ENCODE measurements at regions not wholly inside any gene's neighbourhood (a gene's known extent, or its start where the extent isn't known, plus 50 kb on each side); places are given as distances from the start of the nearest gene placed in this dataset.

- DNase-seq: no peak
Observed at GRCh38 chr9:28774433-28775235, 1201.4 kb upstream of the C9orf72 start.

GRCh38 chr9:28779243-28779642 lies 1206.0 kb upstream of the C9orf72 start:
- no peak for DNase-seq

- DNase-seq: no peak
Observed at GRCh38 chr9:28781481-28781880, 1208.2 kb upstream of the C9orf72 start.

DNA sequence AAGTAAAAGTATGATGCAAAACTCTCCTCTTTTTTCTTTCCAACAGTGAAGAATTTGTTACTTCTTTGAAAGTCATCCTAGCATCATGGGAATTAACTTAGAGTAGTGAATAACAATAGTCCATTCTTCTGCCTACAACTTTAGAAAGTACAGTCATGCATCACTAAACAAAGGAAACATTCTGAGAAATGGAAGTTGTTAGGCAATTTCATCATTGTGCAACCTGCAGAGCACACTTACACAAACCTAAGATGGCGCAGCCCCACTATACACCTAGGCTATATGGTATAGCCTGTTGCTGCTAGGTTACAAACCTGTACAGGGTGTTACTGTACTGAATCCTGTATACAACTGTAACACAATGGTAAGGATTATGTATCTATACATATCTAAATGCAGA lies 1209.3 kb upstream of the C9orf72 start:
- no peak for DNase-seq

DNA sequence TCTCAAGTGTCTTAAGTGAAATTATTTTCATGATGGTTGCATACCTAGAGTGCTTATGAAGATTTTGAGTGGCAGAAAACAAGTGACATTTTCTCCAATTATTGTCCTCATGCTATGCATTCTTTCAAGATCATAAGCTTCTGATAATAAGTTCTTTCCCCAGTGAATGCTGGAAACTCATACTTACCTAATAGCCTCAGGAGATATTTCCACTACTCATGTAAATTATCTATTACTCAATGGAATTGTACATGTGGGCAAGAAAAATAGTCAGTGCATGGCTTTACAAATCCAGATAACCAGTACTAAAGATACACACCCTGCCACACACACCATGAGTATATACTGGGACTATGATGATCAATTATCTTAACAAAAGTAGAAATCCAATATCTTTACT lies 1219.4 kb upstream of the C9orf72 start:
- no peak for DNase-seq

- DNase-seq: no peak
Observed at GRCh38 chr9:28799876-28800275, 1226.6 kb upstream of the C9orf72 start.

GRCh38 chr9:28801144-28801799 lies 1228.0 kb upstream of the C9orf72 start:
- no peak for DNase-seq

GRCh38 chr9:28805197-28805596 lies 1231.9 kb upstream of the C9orf72 start:
- no peak for DNase-seq

- DNase-seq: no peak
Observed at GRCh38 chr9:28808042-28808441, 1234.8 kb upstream of the C9orf72 start.

DNA sequence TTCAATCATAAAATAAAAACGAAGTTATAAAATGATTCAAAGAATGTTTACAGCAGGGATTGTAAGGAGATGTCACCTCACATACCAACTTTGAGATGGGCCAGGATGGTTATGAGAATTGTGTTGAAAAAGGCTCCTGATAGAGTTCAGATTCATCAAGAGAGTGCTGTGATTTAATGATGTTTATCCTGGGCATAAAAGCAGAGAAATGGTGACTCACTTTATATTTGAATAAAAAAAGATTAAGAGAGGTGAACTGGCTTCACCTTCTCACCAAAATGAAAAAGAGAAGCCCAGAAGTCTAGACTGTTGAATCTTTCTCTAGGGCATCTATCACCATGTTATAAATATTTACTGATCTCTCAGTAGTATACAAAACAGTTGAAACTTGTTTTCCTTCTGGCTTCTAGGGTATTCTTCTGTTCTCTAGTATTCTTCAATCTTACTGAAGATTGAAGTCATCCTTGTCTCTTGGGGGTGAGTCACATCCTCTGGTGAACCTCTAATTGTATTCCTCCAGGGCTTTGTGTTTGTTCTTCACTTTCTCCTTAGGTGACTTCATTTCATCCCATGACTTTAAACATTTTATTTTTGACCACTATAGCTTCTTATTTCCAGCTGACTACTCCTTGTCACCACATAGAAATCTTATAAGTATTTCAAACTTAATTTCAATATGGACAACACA lies 1237.3 kb upstream of the C9orf72 start:
- DNase-seq: no peak

DNA sequence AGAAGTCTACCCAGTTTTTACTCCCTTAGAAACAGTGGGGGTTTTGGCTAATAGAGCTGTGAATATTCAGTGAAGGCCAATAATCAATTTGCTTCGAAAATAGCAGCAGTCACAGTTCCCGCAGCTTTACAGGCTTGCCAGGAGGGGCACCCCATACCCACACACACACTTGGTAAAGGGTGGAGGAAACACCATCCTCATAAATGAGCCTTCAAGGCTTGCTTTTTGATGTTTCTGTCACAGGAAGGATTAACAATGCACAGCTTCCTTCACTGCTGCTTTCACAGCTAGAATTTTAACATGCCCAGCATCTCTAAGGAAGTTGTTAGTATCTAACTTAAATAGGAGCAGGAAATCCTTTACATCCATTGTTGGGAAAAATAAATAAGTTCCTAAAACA lies 1247.5 kb upstream of the C9orf72 start:
- no peak for DNase-seq

DNA sequence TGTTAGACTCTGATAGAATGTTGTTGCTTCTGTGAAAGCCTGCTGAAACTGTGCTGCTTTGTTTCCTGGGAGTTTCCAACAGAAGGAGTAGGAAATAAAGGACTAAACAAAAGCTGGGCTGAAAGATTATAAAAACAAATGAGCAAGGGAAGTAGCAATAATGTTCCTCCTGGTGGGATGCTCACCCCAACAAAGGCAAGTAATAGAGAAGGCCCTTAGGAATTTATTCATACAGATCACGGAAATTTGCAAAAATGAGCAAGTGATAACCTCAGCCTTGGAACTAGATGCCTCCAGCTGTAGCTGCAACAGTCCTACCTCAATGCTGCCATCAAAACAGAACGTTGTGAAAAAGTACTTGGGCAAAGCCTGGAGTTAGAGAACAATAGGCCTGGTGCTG lies 1248.0 kb upstream of the C9orf72 start:
- no peak for DNase-seq

DNA sequence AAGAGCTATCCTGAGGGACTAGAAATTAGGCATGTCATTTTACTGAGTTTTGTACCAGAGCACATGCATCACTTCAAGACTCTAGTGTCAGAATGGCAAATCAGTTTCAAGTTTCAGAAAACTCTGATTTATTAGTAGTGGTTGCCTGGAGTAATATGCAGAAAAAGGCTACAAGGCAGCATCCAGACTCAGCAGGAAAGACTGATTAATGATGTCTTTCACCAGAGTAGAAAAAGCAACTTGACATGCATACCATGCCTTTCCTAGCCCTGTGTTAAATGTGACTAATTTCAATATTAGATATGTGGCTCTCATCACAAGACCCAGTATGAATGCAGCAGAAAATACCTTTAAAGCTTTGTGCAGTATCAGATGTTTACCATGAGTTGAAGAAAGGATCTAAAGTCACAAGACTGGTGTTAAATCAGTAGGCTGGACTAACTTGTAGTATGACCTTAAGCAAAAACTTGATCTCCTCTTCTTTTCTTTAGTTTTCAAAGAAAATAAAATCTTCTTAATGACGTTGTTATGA lies 1251.2 kb upstream of the C9orf72 start:
- no peak for DNase-seq

DNA sequence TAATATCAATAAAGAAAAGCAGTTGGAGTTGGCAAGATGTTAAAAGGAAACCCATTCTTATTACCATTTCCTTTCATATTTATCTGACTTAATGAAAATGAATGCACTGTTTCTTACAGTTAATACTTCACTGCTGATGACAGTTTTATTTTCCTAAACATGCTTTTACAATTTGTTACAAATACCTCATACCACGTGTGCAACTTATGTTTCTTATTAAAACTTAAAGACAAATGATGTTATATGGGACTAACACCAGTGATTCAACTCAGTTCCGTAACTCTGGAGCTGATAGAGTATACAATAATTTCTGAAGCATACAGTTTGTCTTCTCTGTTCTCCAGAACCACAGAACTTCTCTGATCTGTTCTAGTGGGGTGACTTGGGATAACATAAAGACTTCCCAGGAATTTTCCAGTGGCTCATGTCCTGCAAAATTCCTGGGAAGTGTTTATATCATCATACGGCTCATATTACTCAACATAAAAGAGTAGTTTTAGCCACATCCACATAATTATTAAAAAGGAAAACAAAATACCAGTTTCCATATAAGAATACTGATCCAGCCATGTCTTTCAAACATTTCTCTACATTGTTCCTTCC lies 1259.0 kb upstream of the C9orf72 start:
- no peak for DNase-seq

DNA sequence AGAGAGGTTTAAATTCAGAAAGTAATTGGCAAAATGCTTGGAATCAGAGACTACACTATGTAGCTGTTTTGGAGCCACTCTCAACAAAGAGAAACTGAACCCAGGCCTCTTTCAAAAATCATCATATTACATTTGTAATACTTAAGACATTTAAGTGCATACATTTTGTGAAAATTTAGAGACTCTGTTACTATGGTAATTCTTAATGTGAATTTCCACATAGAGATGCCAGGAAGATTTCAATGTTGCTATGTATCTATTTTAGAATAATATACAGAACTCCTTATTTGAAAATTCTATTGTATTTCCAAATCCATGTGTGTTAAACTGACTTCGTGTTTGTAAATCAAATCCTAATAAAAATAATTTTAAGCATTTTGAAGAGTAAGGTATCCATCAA lies 1260.9 kb upstream of the C9orf72 start:
- no peak for DNase-seq

GRCh38 chr9:28839778-28840430 lies 1266.6 kb upstream of the C9orf72 start:
- DNase-seq: no peak

DNA sequence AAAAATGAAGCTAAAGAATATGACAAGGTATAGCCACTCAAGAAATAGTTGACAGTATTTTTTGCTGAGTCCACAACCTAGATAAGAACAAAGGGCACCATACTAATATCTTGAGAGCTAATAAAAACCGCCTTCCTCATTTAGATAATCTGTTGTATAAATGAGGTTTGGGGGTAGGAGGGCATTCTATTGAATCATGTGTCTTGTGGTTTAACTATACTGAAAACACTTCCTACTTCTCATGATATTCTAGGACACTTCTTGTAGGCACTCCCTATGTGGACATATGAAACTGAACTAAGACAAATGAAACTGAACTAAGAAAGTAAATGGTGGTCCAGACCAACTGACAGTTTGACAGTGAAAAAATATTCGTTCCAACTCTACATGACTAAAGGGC lies 1268.5 kb upstream of the C9orf72 start:
- DNase-seq: no peak

GRCh38 chr9:28847331-28847730 lies 1274.0 kb upstream of the C9orf72 start:
- no peak for DNase-seq

DNA sequence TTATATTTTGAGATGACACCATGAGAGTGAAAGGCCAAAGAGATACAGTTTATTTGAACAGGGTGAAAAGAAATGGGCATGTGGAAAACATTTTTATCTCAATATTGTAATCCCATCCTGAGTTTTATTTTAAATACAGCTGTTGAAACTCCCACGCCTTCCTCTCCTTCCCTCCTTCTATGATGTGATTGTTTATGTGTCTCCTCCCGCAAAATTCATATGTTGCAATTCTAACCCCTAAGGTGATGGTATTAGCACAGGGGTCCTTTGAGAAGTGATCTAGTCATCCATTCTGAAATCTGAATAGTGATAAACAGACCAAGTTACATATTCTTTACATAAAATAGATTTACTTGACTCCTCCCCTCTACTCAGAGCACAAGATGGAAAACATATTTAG lies 1275.4 kb upstream of the C9orf72 start:
- no peak for DNase-seq

GRCh38 chr9:28853477-28853876 lies 1280.2 kb upstream of the C9orf72 start:
- no peak for DNase-seq

DNA sequence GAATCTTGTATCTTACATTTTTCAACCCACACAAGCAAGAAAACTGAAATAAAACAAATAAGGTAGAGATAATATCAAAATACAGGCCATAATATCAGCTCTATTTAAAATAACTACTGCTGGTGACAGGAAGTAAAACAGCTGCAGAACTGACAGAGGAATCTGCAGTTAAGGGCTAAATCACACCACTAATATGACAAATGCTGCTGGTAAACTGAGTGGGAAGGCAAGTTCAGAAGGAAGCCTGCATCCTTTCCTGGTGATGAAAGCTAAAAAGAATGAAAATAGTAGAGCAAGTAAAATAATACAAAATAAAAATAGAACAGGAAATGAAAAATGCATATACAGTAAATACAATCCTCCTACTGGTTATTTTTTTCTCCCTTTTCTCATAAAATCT lies 1293.7 kb upstream of the C9orf72 start:
- DNase-seq: no peak

GRCh38 chr9:28868228-28868990 lies 1295.1 kb upstream of the C9orf72 start:
- DNase-seq: no peak

All from bone marrow (tissue), 2 donors.